HepG2 (cell line): ENCODE measurements at regions not wholly inside any gene's neighbourhood (a gene's known extent, or its start where the extent isn't known, plus 50 kb on each side); places are given as distances from the start of the nearest gene placed in this dataset.

Experiments used
- ATAC-seq: fragments of 200-7000 bp; cut with Tn5 transposase; 3 replicates; pipeline ENCODE4 v1.9.1; 2020; ENCODE audit warnings: mild to moderate bottlenecking, moderate library complexity
- BruUV-seq: library from RNA; stranded (reverse); fragments of 400-500 nt; replicated peaks from 2 replicates; lab custom pipeline; 2021; lab: Mats Ljungman, UMichigan
- CTCF ChIA-PET: fragments of 300-600 bp; formaldehyde crosslinking; extraction: SDS; loops from one replicate; lab custom pipeline; 2021; ENCODE audit warnings: low total read pairs, inconsistent platforms, low intra/inter-chr PET ratio; lab: Yijun Ruan, JAX
- POLR2A ChIA-PET: fragments of 350-600 bp; sonication (Branson Sonifier 250); formaldehyde crosslinking; loops from one replicate; lab custom pipeline; 2020; ENCODE audit warnings: antibody characterized with exemption, inconsistent platforms; lab: Yijun Ruan, JAX
- DNase-seq: peaks from one replicate; pipeline ENCODE4 v3.0.0-alpha.2; 2015; ENCODE audit warnings: low spot score
- FAIRE-seq: peaks from 3 replicates; lab custom pipeline; 2011; peaks lifted over from hg19 to GRCh38; lab: Jason Lieb, UNC
- H2AFZ ChIP-seq: one replicate; pipeline ENCODE4 v1.6.1; 2011; ENCODE audit warnings: low read length, inconsistent platforms
- H3K27ac ChIP-seq: fragments of 300-600 bp; 3 replicates; pipeline ENCODE4 v1.8.0; 2011; ENCODE audit warnings: mixed run types, mild to moderate bottlenecking, mixed read lengths, low read length, inconsistent platforms; ENCODE audit not compliant: insufficient read depth; ENCODE audit errors: extremely low read length
- H3K27me3 ChIP-seq, 2 experiments: fragments of 200-600 bp in 1 of 2; 2 replicates in 1 of 2; 3 replicates in 1 of 2; pipeline versions ENCODE4 v1.6.0 to v1.8.0; 2011; ENCODE audit warnings: low read length in 2 of 2, mild to moderate bottlenecking in 2 of 2, moderate library complexity in 2 of 2, inconsistent platforms in 1 of 2; ENCODE audit not compliant: insufficient read depth in 2 of 2, control insufficient read depth in 1 of 2
- H3K36me3 ChIP-seq, 2 experiments: fragments of 200-600 bp in 1 of 2; replicated peaks in 1 of 2; 2 replicates in 1 of 2; 3 replicates in 1 of 2; pipeline versions ENCODE4 v1.5.1 to v1.8.0; 2011; ENCODE audit warnings: low read length in 2 of 2, inconsistent platforms in 1 of 2; ENCODE audit not compliant: insufficient read depth in 2 of 2, control insufficient read depth in 1 of 2
- H3K4me1 ChIP-seq: 2 replicates; pipeline ENCODE4 v1.5.1; 2012; ENCODE audit warnings: low read length, inconsistent platforms; ENCODE audit not compliant: insufficient read depth
- H3K4me2 ChIP-seq: 2 replicates; pipeline ENCODE4 v1.6.0; 2011; ENCODE audit warnings: low read depth, low read length, inconsistent platforms
- H3K4me3 ChIP-seq, 3 experiments: fragments of 200-600 bp in 1 of 3; sonication (generic), shearing (Covaris generic) in 1 of 3; replicated peaks in 1 of 3; 2 replicates each; pipeline ENCODE4 v1.5.1; 2011 to 2016; ENCODE audit warnings: low read length in 3 of 3, inconsistent platforms in 2 of 3, low read depth in 2 of 3, mild to moderate bottlenecking in 2 of 3, control low read depth in 1 of 3, mixed read lengths in 1 of 3; ENCODE audit not compliant: insufficient read depth in 1 of 3
- H3K79me2 ChIP-seq: one replicate; pipeline ENCODE4 v1.6.1; 2011; ENCODE audit warnings: low read length, inconsistent platforms; ENCODE audit not compliant: insufficient read depth
- H3K9ac ChIP-seq: 2 replicates; pipeline ENCODE4 v1.6.0; 2011; ENCODE audit warnings: mild to moderate bottlenecking, low read depth, low read length, inconsistent platforms; ENCODE audit not compliant: insufficient read depth
- H3K9me3 ChIP-seq: 2 replicates; pipeline ENCODE4 v1.5.1; 2012; ENCODE audit warnings: mild to moderate bottlenecking, low read length
- H4K20me1 ChIP-seq: 2 replicates; pipeline ENCODE4 v1.6.0; 2011; ENCODE audit warnings: inconsistent platforms, mild to moderate bottlenecking, low read length, moderate library complexity; ENCODE audit not compliant: insufficient read depth
- ATF1 ChIP-seq: IDR thresholded peaks from 2 replicates; pipeline ENCODE4 v1.6.1; 2016; ENCODE audit warnings: mild to moderate bottlenecking, control low read depth
- CSRNP1 ChIP-seq: sonication (generic); formaldehyde crosslinking; IDR thresholded peaks from 2 replicates; pipeline ENCODE4 v1.8.1; 2023; ENCODE audit warnings: mild to moderate bottlenecking, missing genetic modification reagents
- KAT8 ChIP-seq: IDR thresholded peaks from 2 replicates; pipeline ENCODE4 v1.6.1; 2016; ENCODE audit warnings: missing genetic modification reagents, missing compliant biosample characterization
- KDM4B ChIP-seq: sonication (generic); formaldehyde crosslinking; IDR thresholded peaks from 2 replicates; pipeline ENCODE4 v1.4.0; 2020; ENCODE audit warnings: missing genetic modification reagents
- MAFF ChIP-seq: IDR thresholded peaks from 2 replicates; pipeline ENCODE4 v1.6.1; 2011; ENCODE audit warnings: low read depth, low read length, improper control_type of control experiment
- MAFK ChIP-seq, 2 experiments: IDR thresholded peaks in 1 of 2; conservative IDR thresholded peaks in 1 of 2; 2 replicates each; pipeline ENCODE4 v1.6.1; 2011; ENCODE audit warnings: improper control_type of control experiment in 2 of 2, low read length in 2 of 2
- NFE2 ChIP-seq: sonication (generic); formaldehyde crosslinking; IDR thresholded peaks from 2 replicates; pipeline ENCODE4 v1.4.0; 2020; ENCODE audit warnings: missing genetic modification reagents
- SALL1 ChIP-seq: sonication (generic); formaldehyde crosslinking; IDR thresholded peaks from 2 replicates; pipeline ENCODE4 v1.8.0; 2022; ENCODE audit warnings: mild to moderate bottlenecking, missing genetic modification reagents
- TAF1 ChIP-seq: sonication (generic); formaldehyde crosslinking; IDR thresholded peaks from 2 replicates; pipeline ENCODE4 v1.4.0; 2020; ENCODE audit warnings: missing genetic modification reagents
- TBX2 ChIP-seq: sonication (generic); formaldehyde crosslinking; IDR thresholded peaks from 2 replicates; pipeline ENCODE4 v1.5.0; 2020; ENCODE audit warnings: missing genetic modification reagents, mild to moderate bottlenecking, borderline replicate concordance
- TRIM24 ChIP-seq: sonication (generic); formaldehyde crosslinking; IDR thresholded peaks from 2 replicates; pipeline ENCODE4 v1.8.0; 2022; ENCODE audit warnings: mild to moderate bottlenecking, missing genetic modification reagents
- ZBTB49 ChIP-seq: sonication (generic); formaldehyde crosslinking; IDR thresholded peaks from 2 replicates; pipeline ENCODE4 v1.4.0; 2020; ENCODE audit warnings: missing genetic modification reagents, borderline replicate concordance
- ZNF431 ChIP-seq: sonication (generic); formaldehyde crosslinking; IDR thresholded peaks from 2 replicates; pipeline ENCODE4 v1.9.0; 2022; ENCODE audit warnings: missing genetic modification reagents, low read depth, mild to moderate bottlenecking, borderline replicate concordance
- ZNF512B ChIP-seq: sonication (generic); formaldehyde crosslinking; IDR thresholded peaks from 2 replicates; pipeline ENCODE4 v1.5.1; 2020; ENCODE audit warnings: missing genetic modification reagents, mild to moderate bottlenecking, borderline replicate concordance
- ZNF546 ChIP-seq: sonication (generic); formaldehyde crosslinking; conservative IDR thresholded peaks from 2 replicates; pipeline ENCODE4 v1.8.1; 2023; ENCODE audit warnings: mild to moderate bottlenecking, missing genetic modification reagents
- ZNF547 ChIP-seq: sonication (generic); formaldehyde crosslinking; IDR thresholded peaks from 2 replicates; pipeline ENCODE4 v1.5.1; 2020; ENCODE audit warnings: mild to moderate bottlenecking, missing genetic modification reagents
- ZNF615 ChIP-seq: sonication (generic); formaldehyde crosslinking; IDR thresholded peaks from 2 replicates; pipeline ENCODE4 v1.5.0; 2020; ENCODE audit warnings: mild to moderate bottlenecking, missing genetic modification reagents, borderline replicate concordance
- ZNF670 ChIP-seq: sonication (generic); formaldehyde crosslinking; IDR thresholded peaks from 2 replicates; pipeline ENCODE4 v1.8.0; 2022; ENCODE audit warnings: mild to moderate bottlenecking, missing genetic modification reagents, borderline replicate concordance
- WGBS: methylation state at CpG from one replicate; pipeline ENCODE4 v1.1.6; 2017; ENCODE audit warnings: low lambda C conversion rate; 5-methylcytosine and 5-hydroxymethylcytosine counted together
- in situ Hi-C: cut with HindIII; loops from 2 replicates; pipeline ENCODE4 v1.10.0; 2017; ENCODE audit warnings: low pct_unique_long_range_greater_than_20kb; ENCODE audit not compliant: extremely low pct_ligation_motif_present
- intact Hi-C: fragments of 100-400 bp; cut with micrococcal nuclease; formaldehyde crosslinking; loops from one replicate; pipeline ENCODE4 v1.10.0; 2022; ENCODE audit not compliant: unreplicated experiment

- no peak for TF ChIP-seq ZNF615
- no peak for TF ChIP-seq ZNF670
- no peak for TF ChIP-seq ZNF547 (CRISPR knock-in tag)
- no peak for TF ChIP-seq ATF1 (CRISPR knock-in tag)
- TF ChIP-seq ZNF512B (CRISPR knock-in tag) = no peak
- TF ChIP-seq ZBTB49 (CRISPR knock-in tag) = no peak
- no peak for TF ChIP-seq NFE2 (CRISPR knock-in tag)
- TF ChIP-seq TBX2 = no peak
These were observed 296.2 kb downstream of the LRRIQ3 start (continued) for GRCh38 chr1:73901738-73902137.

GRCh38 chr1:73899311-73899710 is 298.7 kb downstream of the LRRIQ3 start:
- Histone ChIP-seq H3K9ac (no peak overlapping the region), H2AFZ (no peak overlapping the region), H3K27ac (no peak overlapping the region), H3K4me3 (no peak overlapping the region), H3K79me2 (no peaks in the 10 kb centered on the region), H4K20me1 (no peaks in the 10 kb centered on the region), H3K27me3 (no peaks in the 10 kb centered on the region), H3K36me3 (no peaks in the 10 kb centered on the region), H3K4me1 (no peaks in the 10 kb centered on the region), H3K4me2 (no peak overlapping the region), H3K9me3 (peaks cover 49% of the 10 kb centered on the region)
- POLR2A ChIA-PET = no interaction called here
- ATAC-seq (no peak), DNase-seq (no peak), FAIRE-seq (no peak)
- intact Hi-C loops = no loop called here
- in situ Hi-C loops = no loop called here
- CTCF ChIA-PET = no interaction called here
- no TSS peak for BruUV-seq
- WGBS = 0% methylated on average over 3 of the region's 3 CpGs
- TF ChIP-seq ZNF546 (CRISPR knock-in tag) (no peak), KAT8 (no peak), MAFK (conservative IDR thresholded peaks at IDR 0.05 in 1 of 2, IDR thresholded peaks at IDR 0.05 in 1 of 2; ENCODE audit: low read length in 2 of 2) (peak; percentile 80 to 92), CSRNP1 (CRISPR knock-in tag) (no peak), MAFF (peak; percentile 87), KDM4B (CRISPR knock-in tag) (no peak), TAF1 (CRISPR knock-in tag) (no peak), SALL1 (CRISPR knock-in tag) (no peak), TRIM24 (CRISPR knock-in tag) (no peak), ZNF431 (CRISPR knock-in tag) (no peak)
